HepG2 (cell line): ENCODE measurements at regions not wholly inside any gene's neighbourhood (a gene's known extent, or its start where the extent isn't known, plus 50 kb on each side); places are given as distances from the start of the nearest gene placed in this dataset.
"Not testable (repeated sequence)": the region's sequence is repeated elsewhere in the genome, so short reads cannot be mapped to it uniquely, and the experiment has no call there.

Experiments
- ATAC-seq: fragments of 200-7000 bp; cut with Tn5 transposase; 3 replicates; pipeline ENCODE4 v1.9.1; 2020; ENCODE audit warnings: mild to moderate bottlenecking, moderate library complexity
- BruUV-seq: library from RNA; stranded (reverse); fragments of 400-500 nt; replicated peaks from 2 replicates; lab custom pipeline; 2021; lab: Mats Ljungman, UMichigan
- CTCF ChIA-PET: fragments of 300-600 bp; formaldehyde crosslinking; extraction: SDS; loops from one replicate; lab custom pipeline; 2021; ENCODE audit warnings: low total read pairs, inconsistent platforms, low intra/inter-chr PET ratio; lab: Yijun Ruan, JAX
- POLR2A ChIA-PET: fragments of 350-600 bp; sonication (Branson Sonifier 250); formaldehyde crosslinking; loops from one replicate; lab custom pipeline; 2020; ENCODE audit warnings: antibody characterized with exemption, inconsistent platforms; lab: Yijun Ruan, JAX
- DNase-seq: peaks from one replicate; pipeline ENCODE4 v3.0.0-alpha.2; 2015; ENCODE audit warnings: low spot score
- FAIRE-seq: peaks from 3 replicates; lab custom pipeline; 2011; peaks lifted over from hg19 to GRCh38; lab: Jason Lieb, UNC
- H2AFZ ChIP-seq: one replicate; pipeline ENCODE4 v1.6.1; 2011; ENCODE audit warnings: low read length, inconsistent platforms
- H3K27ac ChIP-seq: fragments of 300-600 bp; 3 replicates; pipeline ENCODE4 v1.8.0; 2011; ENCODE audit warnings: mixed run types, mild to moderate bottlenecking, mixed read lengths, low read length, inconsistent platforms; ENCODE audit not compliant: insufficient read depth; ENCODE audit errors: extremely low read length
- H3K27me3 ChIP-seq, 2 experiments: fragments of 200-600 bp in 1 of 2; 2 replicates in 1 of 2; 3 replicates in 1 of 2; pipeline versions ENCODE4 v1.6.0 to v1.8.0; 2011; ENCODE audit warnings: low read length in 2 of 2, mild to moderate bottlenecking in 2 of 2, moderate library complexity in 2 of 2, inconsistent platforms in 1 of 2; ENCODE audit not compliant: insufficient read depth in 2 of 2, control insufficient read depth in 1 of 2
- H3K36me3 ChIP-seq, 2 experiments: fragments of 200-600 bp in 1 of 2; replicated peaks in 1 of 2; 2 replicates in 1 of 2; 3 replicates in 1 of 2; pipeline versions ENCODE4 v1.5.1 to v1.8.0; 2011; ENCODE audit warnings: low read length in 2 of 2, inconsistent platforms in 1 of 2; ENCODE audit not compliant: insufficient read depth in 2 of 2, control insufficient read depth in 1 of 2
- H3K4me1 ChIP-seq: 2 replicates; pipeline ENCODE4 v1.5.1; 2012; ENCODE audit warnings: low read length, inconsistent platforms; ENCODE audit not compliant: insufficient read depth
- H3K4me2 ChIP-seq: 2 replicates; pipeline ENCODE4 v1.6.0; 2011; ENCODE audit warnings: low read depth, low read length, inconsistent platforms
- H3K4me3 ChIP-seq, 3 experiments: fragments of 200-600 bp in 1 of 3; sonication (generic), shearing (Covaris generic) in 1 of 3; replicated peaks in 1 of 3; 2 replicates each; pipeline ENCODE4 v1.5.1; 2011 to 2016; ENCODE audit warnings: low read length in 3 of 3, inconsistent platforms in 2 of 3, low read depth in 2 of 3, mild to moderate bottlenecking in 2 of 3, control low read depth in 1 of 3, mixed read lengths in 1 of 3; ENCODE audit not compliant: insufficient read depth in 1 of 3
- H3K79me2 ChIP-seq: one replicate; pipeline ENCODE4 v1.6.1; 2011; ENCODE audit warnings: low read length, inconsistent platforms; ENCODE audit not compliant: insufficient read depth
- H3K9ac ChIP-seq: 2 replicates; pipeline ENCODE4 v1.6.0; 2011; ENCODE audit warnings: mild to moderate bottlenecking, low read depth, low read length, inconsistent platforms; ENCODE audit not compliant: insufficient read depth
- H3K9me3 ChIP-seq: 2 replicates; pipeline ENCODE4 v1.5.1; 2012; ENCODE audit warnings: mild to moderate bottlenecking, low read length
- H4K20me1 ChIP-seq: 2 replicates; pipeline ENCODE4 v1.6.0; 2011; ENCODE audit warnings: inconsistent platforms, mild to moderate bottlenecking, low read length, moderate library complexity; ENCODE audit not compliant: insufficient read depth
- HNRNPLL ChIP-seq: fragments of 200-400 bp; formaldehyde crosslinking; IDR thresholded peaks from 2 replicates; pipeline ENCODE4 v1.6.1; 2017; ENCODE audit warnings: mild to moderate bottlenecking, low read depth, low read length; ENCODE audit not compliant: poor library complexity, severe bottlenecking
- MAZ ChIP-seq, 2 experiments: sonication (generic) in 1 of 2; formaldehyde crosslinking in 1 of 2; IDR thresholded peaks; 2 replicates each; pipeline versions ENCODE4 v1.5.0 to v1.6.1; 2012 to 2020; ENCODE audit warnings: low read depth in 2 of 2, mild to moderate bottlenecking in 2 of 2, borderline replicate concordance in 1 of 2, improper control_type of control experiment in 1 of 2, low read length in 1 of 2, missing genetic modification reagents in 1 of 2, moderate library complexity in 1 of 2
- MED13 ChIP-seq: sonication (generic); formaldehyde crosslinking; IDR thresholded peaks from 2 replicates; pipeline ENCODE4 v1.5.0; 2020; ENCODE audit warnings: missing genetic modification reagents
- NCOA5 ChIP-seq: sonication (generic); formaldehyde crosslinking; IDR thresholded peaks from 2 replicates; pipeline ENCODE4 v1.4.0; 2020; ENCODE audit warnings: missing genetic modification reagents
- SOX6 ChIP-seq, 2 experiments: fragments of 450-650 bp in 1 of 2; sonication (generic) in 1 of 2; formaldehyde crosslinking in 1 of 2; IDR thresholded peaks; 2 replicates each; pipeline versions ENCODE4 v1.4.0 to v1.6.1; 2017 to 2020; ENCODE audit warnings: antibody characterized with exemption in 1 of 2, mild to moderate bottlenecking in 1 of 2, missing genetic modification reagents in 1 of 2
- ZNF30 ChIP-seq: sonication (generic); formaldehyde crosslinking; IDR thresholded peaks from 2 replicates; pipeline ENCODE4 v1.5.0; 2020; ENCODE audit warnings: mild to moderate bottlenecking, missing genetic modification reagents
- ZNF547 ChIP-seq: sonication (generic); formaldehyde crosslinking; IDR thresholded peaks from 2 replicates; pipeline ENCODE4 v1.5.1; 2020; ENCODE audit warnings: mild to moderate bottlenecking, missing genetic modification reagents
- WGBS: methylation state at CpG from one replicate; pipeline ENCODE4 v1.1.6; 2017; ENCODE audit warnings: low lambda C conversion rate; 5-methylcytosine and 5-hydroxymethylcytosine counted together
- in situ Hi-C: cut with HindIII; loops from 2 replicates; pipeline ENCODE4 v1.10.0; 2017; ENCODE audit warnings: low pct_unique_long_range_greater_than_20kb; ENCODE audit not compliant: extremely low pct_ligation_motif_present
- intact Hi-C: fragments of 100-400 bp; cut with micrococcal nuclease; formaldehyde crosslinking; loops from one replicate; pipeline ENCODE4 v1.10.0; 2022; ENCODE audit not compliant: unreplicated experiment
- TF ChIP-seq, protein P1 (sequence below): sonication (generic); formaldehyde crosslinking; IDR thresholded peaks from 2 replicates; pipeline ENCODE4 v1.4.0; 2020; ENCODE audit warnings: mild to moderate bottlenecking, missing genetic modification reagents
- TF ChIP-seq, protein P2 (sequence below): conservative IDR thresholded peaks from 2 replicates; pipeline ENCODE4 v1.6.1; 2018; ENCODE audit warnings: missing genetic modification reagents
- TF ChIP-seq, protein P3 (sequence below): sonication (generic); formaldehyde crosslinking; IDR thresholded peaks from 2 replicates; pipeline ENCODE4 v1.9.0; 2021; ENCODE audit warnings: missing genetic modification reagents, mild to moderate bottlenecking, borderline replicate concordance

DNA sequence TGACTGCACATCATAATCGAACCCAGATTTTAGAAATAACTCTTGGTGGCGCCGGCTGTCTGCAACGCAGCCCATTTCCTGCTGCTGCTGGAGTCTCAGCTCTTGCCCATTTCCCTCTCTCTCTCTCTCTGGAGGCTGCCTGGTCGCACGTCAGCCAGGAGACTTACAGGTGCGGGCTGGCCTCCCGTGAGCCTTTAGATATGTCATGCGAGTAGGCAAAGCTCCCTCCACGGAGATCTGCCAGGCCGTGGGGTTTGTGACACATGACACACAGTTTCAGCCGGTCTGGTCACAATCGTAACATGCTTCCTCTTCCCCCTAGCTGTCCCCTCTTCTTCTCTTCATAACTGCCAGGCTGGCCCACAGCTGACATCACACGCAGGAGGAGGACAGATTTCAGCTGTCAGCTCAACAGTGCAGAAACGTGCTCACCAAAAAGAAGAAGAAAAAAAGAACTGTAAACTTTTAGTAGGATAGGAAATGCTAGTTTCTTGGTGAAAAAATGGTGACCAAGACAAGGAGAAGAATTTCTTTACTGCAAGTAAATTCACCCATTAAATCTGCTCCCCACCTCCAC is 489.3 kb downstream of the ZNF516 start (continued):
- no peak for TF ChIP-seq ZNF547 (CRISPR knock-in tag)
- TF ChIP-seq SOX6 (IDR thresholded peaks at IDR 0.05) = no peak
- no peak for TF ChIP-seq SOX6 (CRISPR knock-in tag; IDR thresholded peaks at IDR 0.05)
- no peak for TF ChIP-seq ZNF30 (CRISPR knock-in tag)
- TF ChIP-seq, protein P1, sequence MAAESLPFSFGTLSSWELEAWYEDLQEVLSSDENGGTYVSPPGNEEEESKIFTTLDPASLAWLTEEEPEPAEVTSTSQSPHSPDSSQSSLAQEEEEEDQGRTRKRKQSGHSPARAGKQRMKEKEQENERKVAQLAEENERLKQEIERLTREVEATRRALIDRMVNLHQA = no peak

DNA sequence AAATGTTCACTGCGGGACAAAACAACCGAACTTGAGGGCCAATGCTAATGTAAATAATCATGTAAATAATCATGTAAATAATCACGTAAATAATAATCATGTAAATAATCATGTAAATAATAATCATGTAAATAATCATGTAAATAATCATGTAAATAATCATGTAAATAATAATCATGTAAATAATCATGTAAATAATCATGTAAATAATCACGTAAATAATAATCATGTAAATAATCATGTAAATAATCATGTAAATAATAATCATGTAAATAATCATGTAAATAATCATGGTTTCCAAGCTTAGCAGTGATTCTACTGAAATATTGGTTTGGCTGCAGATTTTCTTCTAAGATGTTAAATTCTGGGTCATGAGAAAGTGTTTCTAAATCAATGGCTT is 507.1 kb downstream of the ZNF516 start:
- in situ Hi-C loops, H3K27ac ChIP-seq, H3K4me1 ChIP-seq, FAIRE-seq, BruUV-seq, H3K4me3 ChIP-seq, H4K20me1 ChIP-seq, H3K36me3 ChIP-seq, DNase-seq, H3K27me3 ChIP-seq, H3K9me3 ChIP-seq, H2AFZ ChIP-seq, H3K9ac ChIP-seq, CTCF ChIA-PET, POLR2A ChIA-PET, H3K79me2 ChIP-seq, H3K4me2 ChIP-seq, intact Hi-C loops, ATAC-seq: not testable (repeated sequence)
- WGBS = 23% methylated on average over 4 of the region's 4 CpGs

GRCh38 chr18:75984853-75985252 is 510.2 kb downstream of the ZNF516 start:
- no peak overlapping the region for H2AFZ ChIP-seq
- H3K4me1 ChIP-seq = no peaks in the 10 kb centered on the region
- ATAC-seq (no peak), DNase-seq (no peak), FAIRE-seq (no peak)
- no TSS peak for BruUV-seq
- H3K4me3 ChIP-seq = no peak overlapping the region
- WGBS = 17% methylated on average over 1 of the region's 1 CpG
- H3K4me2 ChIP-seq = no peak overlapping the region
- no peaks in the 10 kb centered on the region for H3K9me3 ChIP-seq
- H3K27ac ChIP-seq = no peak overlapping the region
- H3K9ac ChIP-seq = no peak overlapping the region
- intact Hi-C loops = no loop called here
- ChIA-PET CTCF (no interaction called here), POLR2A (no interaction called here)
- no peaks in the 10 kb centered on the region for H4K20me1 ChIP-seq
- no peaks in the 10 kb centered on the region for H3K79me2 ChIP-seq
- H3K36me3 ChIP-seq = no peaks in the 10 kb centered on the region
- H3K27me3 ChIP-seq = no peaks in the 10 kb centered on the region
- in situ Hi-C loops = no loop called here
- no peak for TF ChIP-seq MED13 (CRISPR knock-in tag)
- no peak for TF ChIP-seq NCOA5 (CRISPR knock-in tag)
- no peak for TF ChIP-seq MAZ (IDR thresholded peaks at IDR 0.05; ENCODE audit: borderline replicate concordance, low read depth, low read length)
- no peak for TF ChIP-seq MAZ (CRISPR knock-in tag; IDR thresholded peaks at IDR 0.05; ENCODE audit: low read depth)
- no peak for TF ChIP-seq HNRNPLL
- TF ChIP-seq, protein P2, sequence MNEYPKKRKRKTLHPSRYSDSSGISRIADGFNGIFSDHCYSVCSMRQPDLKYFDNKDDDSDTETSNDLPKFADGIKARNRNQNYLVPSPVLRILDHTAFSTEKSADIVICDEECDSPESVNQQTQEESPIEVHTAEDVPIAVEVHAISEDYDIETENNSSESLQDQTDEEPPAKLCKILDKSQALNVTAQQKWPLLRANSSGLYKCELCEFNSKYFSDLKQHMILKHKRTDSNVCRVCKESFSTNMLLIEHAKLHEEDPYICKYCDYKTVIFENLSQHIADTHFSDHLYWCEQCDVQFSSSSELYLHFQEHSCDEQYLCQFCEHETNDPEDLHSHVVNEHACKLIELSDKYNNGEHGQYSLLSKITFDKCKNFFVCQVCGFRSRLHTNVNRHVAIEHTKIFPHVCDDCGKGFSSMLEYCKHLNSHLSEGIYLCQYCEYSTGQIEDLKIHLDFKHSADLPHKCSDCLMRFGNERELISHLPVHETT (CRISPR knock-in tag) = no peak
- TF ChIP-seq, protein P3, sequence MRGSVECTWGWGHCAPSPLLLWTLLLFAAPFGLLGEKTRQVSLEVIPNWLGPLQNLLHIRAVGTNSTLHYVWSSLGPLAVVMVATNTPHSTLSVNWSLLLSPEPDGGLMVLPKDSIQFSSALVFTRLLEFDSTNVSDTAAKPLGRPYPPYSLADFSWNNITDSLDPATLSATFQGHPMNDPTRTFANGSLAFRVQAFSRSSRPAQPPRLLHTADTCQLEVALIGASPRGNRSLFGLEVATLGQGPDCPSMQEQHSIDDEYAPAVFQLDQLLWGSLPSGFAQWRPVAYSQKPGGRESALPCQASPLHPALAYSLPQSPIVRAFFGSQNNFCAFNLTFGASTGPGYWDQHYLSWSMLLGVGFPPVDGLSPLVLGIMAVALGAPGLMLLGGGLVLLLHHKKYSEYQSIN (CRISPR knock-in tag) = no peak
